ENCODE measurements at regions not wholly inside any gene's neighbourhood (a gene's known extent, or its start where the extent isn't known, plus 50 kb on each side); places are given as distances from the start of the nearest gene placed in this dataset.

DNA sequence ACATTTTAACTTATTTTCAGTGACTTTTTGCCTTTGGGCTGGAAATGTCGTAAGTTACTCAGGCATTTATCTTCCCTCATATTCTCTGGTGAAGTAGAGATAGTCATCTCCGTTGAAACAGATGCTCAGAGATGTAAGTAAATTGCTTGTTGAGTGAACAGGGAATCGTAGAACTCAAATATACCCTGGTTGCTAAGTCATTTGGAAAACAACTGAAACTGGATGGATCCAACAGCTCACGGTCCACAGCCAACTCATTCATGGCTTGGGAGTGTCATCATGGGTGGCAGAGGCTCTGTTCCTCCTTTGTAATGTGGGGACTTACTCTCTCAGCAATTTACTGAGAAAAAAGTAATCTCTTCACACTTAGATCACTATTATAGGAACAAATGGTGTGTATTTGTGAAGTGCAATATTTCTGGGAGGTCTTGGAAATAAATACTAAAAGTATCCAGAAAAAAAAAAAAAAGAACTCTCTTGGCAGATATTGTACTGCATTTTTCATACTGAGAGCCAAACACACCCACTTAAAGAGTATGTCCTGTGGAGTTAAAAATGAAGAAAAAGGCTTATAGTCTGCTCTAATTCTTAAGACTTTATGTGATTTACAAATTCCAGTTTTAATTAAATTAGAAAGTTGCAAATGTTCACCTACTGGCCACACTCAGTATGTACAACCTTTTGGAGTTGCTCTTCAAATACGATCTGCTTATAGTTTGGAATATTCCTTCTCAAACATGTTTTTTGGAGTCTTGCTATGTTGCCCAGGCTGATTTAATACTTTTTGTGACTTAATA lies 107.4 kb downstream of the LEPR start:
- in situ Hi-C loops (cut with MboI; ENCODE audit: low sequenced_read_pairs) = no loop called here
- H2BK20ac ChIP-seq (ENCODE audit: low read depth, low read length) = no peak overlapping the region
- intact Hi-C loops (cut with micrococcal nuclease) = no loop called here

More for the DNA sequence above, 107.4 kb downstream of the LEPR start:
- H3K36me3 ChIP-seq (ENCODE audit: control insufficient read depth, insufficient read depth, low read length) = no peaks in the 10 kb centered on the region
- no peaks in the 10 kb centered on the region for H4K20me1 ChIP-seq (ENCODE audit: insufficient read depth, low read length)
- BruUV-seq (replicated peaks) = no TSS peak
- H3K79me1 ChIP-seq (ENCODE audit: low read depth in 1 of 2, low read length in 2 of 2) = no peaks in the 10 kb centered on the region
- H3K9me1 ChIP-seq (ENCODE audit: insufficient read depth, low read length) = no peaks in the 10 kb centered on the region
- H3K4me1 ChIP-seq (ENCODE audit: control insufficient read depth, insufficient read depth, low read length) = no peaks in the 10 kb centered on the region
- no peak overlapping the region for H2BK5ac ChIP-seq (ENCODE audit: low read depth, low read length, poor library complexity, severe bottlenecking)
- H2BK120ac ChIP-seq (ENCODE audit: low read depth, low read length) = no peak overlapping the region
- no peaks in the 10 kb centered on the region for H3K9me3 ChIP-seq (ENCODE audit: control insufficient read depth, insufficient read depth, low read length)
- H3K56ac ChIP-seq (ENCODE audit: extremely low read depth, insufficient read depth, low read length) = no peak overlapping the region
- H4K5ac ChIP-seq (ENCODE audit: low read depth, low read length) = no peak overlapping the region
- H4K91ac ChIP-seq (ENCODE audit: insufficient read depth, low read depth, low read length) = no peak overlapping the region
- ChIA-PET POLR2A (ENCODE audit: unreplicated experiment) (no interaction called here), CTCF (no interaction called here)
- WGBS, 2 experiments (ENCODE audit: extremely low coverage in 2 of 2, insufficient read length in 1 of 2) = no CpG with 5 or more reads among the region's 5 CpGs
- dilution Hi-C loops (cut with HindIII; ENCODE audit: low sequenced_read_pairs, unreplicated experiment) = no loop called here
- H2BK15ac ChIP-seq (ENCODE audit: low read depth, low read length) = no peak overlapping the region
- peaks cover 37% of the 10 kb centered on the region for H3K27me3 ChIP-seq (ENCODE audit: control insufficient read depth, insufficient read depth, low read length)
- no peak overlapping the region for H3K9ac ChIP-seq (ENCODE audit: low read depth, low read length)
- no peak overlapping the region for H3K18ac ChIP-seq (ENCODE audit: low read depth, low read length)
- ATAC-seq (ENCODE audit: low read depth) (no peak), DNase-seq (no peak)
- no peak overlapping the region for H3K27ac ChIP-seq (ENCODE audit: insufficient read depth, low read length)
- no peak overlapping the region for H3K14ac ChIP-seq (replicated peaks; ENCODE audit: low read depth, low read length)
- H3K4me3 ChIP-seq (ENCODE audit: insufficient read depth, low read depth, low read length) = no peak overlapping the region
- no peak overlapping the region for H3K4me2 ChIP-seq (ENCODE audit: low read depth, low read length)
- no peak overlapping the region for H4K8ac ChIP-seq (ENCODE audit: low read depth in 2 of 2, low read length in 2 of 2)
- H3K23ac ChIP-seq (ENCODE audit: low read depth, low read length) = no peak overlapping the region
- no peak overlapping the region for H2AK5ac ChIP-seq (ENCODE audit: low read depth, low read length)
- no peak overlapping the region for H3K4ac ChIP-seq (ENCODE audit: low read depth, low read length)
- TF ChIP-seq, protein P1, sequence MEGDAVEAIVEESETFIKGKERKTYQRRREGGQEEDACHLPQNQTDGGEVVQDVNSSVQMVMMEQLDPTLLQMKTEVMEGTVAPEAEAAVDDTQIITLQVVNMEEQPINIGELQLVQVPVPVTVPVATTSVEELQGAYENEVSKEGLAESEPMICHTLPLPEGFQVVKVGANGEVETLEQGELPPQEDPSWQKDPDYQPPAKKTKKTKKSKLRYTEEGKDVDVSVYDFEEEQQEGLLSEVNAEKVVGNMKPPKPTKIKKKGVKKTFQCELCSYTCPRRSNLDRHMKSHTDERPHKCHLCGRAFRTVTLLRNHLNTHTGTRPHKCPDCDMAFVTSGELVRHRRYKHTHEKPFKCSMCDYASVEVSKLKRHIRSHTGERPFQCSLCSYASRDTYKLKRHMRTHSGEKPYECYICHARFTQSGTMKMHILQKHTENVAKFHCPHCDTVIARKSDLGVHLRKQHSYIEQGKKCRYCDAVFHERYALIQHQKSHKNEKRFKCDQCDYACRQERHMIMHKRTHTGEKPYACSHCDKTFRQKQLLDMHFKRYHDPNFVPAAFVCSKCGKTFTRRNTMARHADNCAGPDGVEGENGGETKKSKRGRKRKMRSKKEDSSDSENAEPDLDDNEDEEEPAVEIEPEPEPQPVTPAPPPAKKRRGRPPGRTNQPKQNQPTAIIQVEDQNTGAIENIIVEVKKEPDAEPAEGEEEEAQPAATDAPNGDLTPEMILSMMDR (conservative IDR thresholded peaks at IDR 0.05; ENCODE audit: low read depth, low read length) = 0 out of 2 replicates have a peak, but pooled peaks have one; percentile 21
- TF ChIP-seq NFE2L2 (IDR thresholded peaks at IDR 0.05; ENCODE audit: low read depth, low read length) = no peak
- no peak overlapping the region for H2AFZ ChIP-seq (replicated peaks; ENCODE audit: low read length, poor library complexity)
- H2AK9ac ChIP-seq (replicated peaks; ENCODE audit: low read depth, low read length, poor library complexity) = no peak overlapping the region
